ENCODE measurements at regions not wholly inside any gene's neighbourhood (a gene's known extent, or its start where the extent isn't known, plus 50 kb on each side); places are given as distances from the start of the nearest gene placed in this dataset.
"Not testable (repeated sequence)": the region's sequence is repeated elsewhere in the genome, so short reads cannot be mapped to it uniquely, and the experiment has no call there.

DNA sequence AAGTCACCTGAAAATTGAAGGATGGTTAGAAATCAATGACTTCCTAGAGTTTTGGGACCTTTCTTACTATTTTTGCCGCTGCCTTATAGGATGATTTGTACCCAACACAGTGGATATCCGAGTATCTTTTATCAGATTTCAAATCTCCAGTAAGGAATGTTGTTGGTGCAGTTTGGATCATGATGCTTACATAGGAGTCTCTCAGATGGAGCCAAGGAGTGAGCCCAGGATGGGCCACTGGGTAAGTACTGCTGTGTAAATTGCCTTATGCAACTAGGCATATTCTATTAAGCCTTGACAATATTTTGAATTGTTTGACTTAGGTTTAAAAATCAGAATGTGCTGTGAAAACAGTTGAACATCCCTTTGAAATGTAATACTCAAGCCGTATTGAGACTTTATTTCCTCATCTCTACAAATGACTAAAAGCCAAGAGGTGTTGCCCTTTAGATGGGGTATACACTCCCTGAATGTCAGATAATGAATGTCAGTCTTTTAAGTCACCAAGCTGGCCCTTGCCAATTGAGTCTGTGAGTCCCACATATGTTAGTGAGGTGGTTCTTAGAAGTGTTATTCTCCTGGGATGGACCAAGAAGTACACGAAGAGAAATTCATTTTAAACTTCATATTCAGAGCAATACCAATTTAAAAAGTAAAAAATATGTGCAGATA lies 271.8 kb upstream of the CTNND2 start:
- no peak for DNase-seq (ENCODE audit: low read depth in 2 of 2)

DNA sequence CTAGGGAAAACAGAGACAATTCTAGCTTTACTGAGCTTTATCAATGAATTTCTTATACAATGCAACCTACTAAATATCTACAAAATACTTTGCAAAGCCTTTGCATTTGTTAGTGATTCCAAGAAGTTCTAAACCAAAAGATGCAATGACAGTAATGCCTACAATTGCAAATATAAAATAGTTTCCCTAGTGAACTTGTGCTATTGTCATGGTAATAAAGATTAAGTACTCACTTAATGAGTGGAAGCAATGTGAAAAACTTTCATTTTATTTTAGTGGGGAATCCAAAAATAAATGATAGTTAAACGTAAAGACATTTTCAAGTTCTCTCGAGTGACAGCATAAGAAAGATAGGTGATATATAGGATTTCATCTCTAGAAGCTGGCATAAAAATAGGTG lies 270.5 kb upstream of the CTNND2 start:
- DNase-seq (ENCODE audit: low read depth in 2 of 2), result no peak

DNA sequence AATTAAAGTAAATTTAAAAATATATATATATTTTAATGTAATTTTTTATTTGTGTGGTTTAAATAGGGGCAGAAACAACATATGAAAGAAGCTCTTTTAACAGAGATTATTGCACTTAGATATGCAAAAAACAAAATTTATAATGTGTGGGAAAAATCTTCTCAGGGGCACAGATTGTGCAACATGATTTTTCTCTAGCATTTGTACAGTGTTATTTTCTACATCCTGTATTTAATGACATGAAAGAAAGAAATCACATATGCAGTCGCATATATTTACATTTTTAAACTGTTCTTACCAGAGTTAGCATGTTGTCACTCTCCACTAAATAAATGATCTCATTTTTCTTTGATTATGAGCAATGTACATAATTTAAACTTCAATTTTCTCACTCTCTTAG lies 265.3 kb upstream of the CTNND2 start:
- no peak for DNase-seq (ENCODE audit: low read depth in 2 of 2)

DNA sequence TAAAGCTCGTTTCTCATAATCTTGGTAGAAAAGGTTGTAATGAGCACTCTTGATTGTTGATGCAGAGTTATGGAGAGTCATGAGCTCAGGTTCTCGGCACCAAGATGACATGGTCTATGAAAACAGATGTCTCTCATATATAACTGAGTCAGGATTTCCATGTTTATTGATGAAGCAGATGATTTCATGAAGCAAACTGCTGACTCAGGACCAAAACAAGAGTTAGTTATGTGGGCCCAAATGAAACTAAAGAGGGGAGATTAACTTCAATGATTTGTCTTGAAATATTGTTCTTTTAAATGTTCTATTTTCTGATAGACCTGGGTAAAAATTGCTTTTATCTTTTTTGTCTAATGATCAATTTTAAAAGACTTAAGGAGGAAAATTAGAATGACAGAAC lies 258.6 kb upstream of the CTNND2 start:
- no peak for DNase-seq (ENCODE audit: low read depth in 2 of 2)

DNA sequence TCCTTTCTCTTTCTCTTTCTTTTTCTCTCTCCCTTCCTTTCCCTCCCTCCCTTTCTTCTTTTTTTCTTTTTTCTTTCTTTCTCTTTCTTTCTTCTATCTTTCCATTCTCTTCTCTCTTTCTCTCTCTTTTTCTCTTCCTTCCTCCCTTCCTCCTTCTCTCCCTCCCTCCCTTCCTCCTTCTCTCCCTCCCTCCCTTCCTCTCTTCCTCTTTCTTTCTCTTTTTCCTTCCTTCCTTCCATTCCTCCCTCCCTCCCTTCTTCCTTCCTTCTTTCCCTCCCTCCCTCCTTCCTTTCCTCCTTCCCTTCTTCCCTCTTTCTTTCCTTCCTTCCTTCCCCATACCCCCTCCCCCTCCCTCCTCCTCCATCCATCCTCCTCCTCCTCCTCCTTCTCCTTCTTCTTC lies 243.3 kb upstream of the CTNND2 start:
- no peak for DNase-seq (ENCODE audit: low read depth in 2 of 2)

DNA sequence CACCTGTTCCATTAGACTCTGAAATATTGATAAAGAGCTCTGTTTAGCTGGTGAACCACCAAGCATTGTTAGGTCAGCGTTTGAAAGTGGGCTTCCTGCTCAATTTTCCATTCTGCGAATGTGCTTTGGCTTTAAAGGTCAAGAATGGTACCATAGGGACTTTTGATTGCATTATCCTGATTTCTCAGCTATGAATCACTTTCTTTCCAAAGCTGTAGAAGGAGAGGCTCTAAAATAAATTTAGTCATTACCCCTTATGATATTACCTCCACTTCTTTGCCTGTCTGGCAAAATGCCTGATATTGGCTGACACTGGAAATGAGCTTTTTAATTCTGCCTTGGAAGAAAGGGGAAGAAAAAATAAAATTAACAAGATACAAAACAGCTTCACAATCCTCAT lies 237.2 kb upstream of the CTNND2 start:
- DNase-seq (ENCODE audit: low read depth in 2 of 2), result no peak

DNA sequence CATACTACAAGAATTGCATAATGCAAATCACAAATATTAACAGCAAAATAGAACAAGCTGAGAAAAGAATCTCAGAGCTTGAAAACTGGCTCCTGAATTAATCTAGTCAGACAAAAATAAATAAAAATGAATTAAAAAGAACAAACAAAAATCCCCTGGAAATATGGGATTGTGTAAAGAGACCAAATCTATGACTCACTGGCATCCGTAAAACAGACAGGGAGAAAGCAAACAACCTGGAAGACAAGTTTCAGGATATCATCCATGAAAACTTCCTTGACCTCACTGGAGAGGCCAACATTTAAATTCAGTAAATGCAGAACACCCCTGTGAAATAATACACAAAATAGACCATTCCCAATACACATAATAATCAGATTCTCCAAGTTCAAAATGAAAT lies 229.3 kb upstream of the CTNND2 start:
- no peak for DNase-seq (ENCODE audit: low read depth in 2 of 2)

DNA sequence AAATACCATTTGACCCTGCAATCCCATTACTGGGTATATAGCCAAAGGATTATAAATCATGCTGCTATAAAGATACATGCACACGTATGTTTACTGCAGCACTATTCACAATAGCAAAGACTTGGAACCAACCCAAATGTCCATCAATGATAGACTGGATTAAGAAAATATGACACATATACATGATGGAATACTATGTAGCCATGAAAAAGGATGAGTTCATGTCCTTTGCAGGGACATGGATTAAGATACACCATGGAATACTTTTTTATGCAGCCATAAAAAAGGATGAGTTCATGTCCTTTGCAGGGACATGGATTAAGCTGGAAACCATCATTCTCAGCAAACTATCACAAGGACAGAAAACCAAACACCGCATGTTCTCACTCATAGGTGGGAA lies 226.8 kb upstream of the CTNND2 start:
- not testable (repeated sequence) for DNase-seq (ENCODE audit: low read depth in 2 of 2)

DNA sequence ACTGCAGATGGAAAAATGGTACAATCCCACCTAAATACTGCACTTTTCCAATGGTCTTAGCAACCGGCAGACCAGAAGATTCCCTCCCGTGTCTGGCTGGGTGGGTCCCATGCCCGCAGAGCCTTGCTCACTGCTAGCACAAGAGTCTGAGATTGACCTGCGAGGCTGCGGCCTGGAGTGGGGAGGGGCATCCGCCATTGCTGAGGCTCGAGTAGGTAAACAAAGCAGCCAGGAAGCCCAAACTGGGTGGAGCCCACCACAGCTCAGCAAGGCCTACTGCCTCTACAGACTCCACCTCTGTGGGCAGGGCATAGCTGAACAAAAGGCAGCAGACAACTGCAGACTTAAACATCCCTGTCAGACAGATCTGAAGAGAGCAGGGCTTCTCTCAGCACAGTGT lies 221.6 kb upstream of the CTNND2 start:
- no peak for DNase-seq (ENCODE audit: low read depth in 2 of 2)

DNA sequence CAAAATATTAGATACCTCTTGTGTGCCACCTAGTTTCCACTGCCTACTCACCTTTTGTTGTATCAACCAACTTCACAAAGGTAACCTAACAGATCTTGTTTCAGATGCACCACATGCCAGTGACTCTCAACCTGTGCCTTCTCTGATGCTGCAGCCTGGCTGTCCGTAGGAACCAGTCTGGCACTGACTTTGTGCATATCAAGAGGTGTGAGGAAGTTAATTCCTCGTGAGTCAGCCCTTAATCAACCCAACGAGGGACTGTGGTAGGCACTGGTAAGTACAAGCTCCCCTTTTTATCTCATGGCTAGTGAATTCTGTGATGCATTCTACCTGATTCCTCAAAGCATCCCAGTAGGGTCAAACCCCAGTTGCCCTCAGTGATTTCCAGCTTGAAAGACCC lies 215.4 kb upstream of the CTNND2 start:
- DNase-seq (ENCODE audit: low read depth in 2 of 2), result no peak

DNA sequence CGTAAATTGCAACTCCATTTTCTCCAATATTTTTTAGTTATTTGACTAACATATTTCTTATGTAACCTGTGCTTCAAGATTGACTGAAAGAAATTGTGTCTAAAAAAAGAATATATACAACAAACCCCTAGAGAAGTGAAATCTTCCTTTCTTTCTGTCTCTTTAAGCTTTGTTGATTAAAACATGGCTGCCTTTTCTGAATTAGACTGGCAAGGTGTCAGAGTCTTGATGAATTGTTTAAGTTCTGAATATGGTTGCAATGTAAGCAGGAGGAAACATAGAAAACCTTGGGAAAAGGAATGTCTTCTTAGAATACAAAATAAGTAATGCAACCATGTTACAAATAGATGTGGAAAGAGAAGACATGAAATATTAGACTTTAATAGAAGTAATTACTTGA lies 209.8 kb upstream of the CTNND2 start:
- DNase-seq (ENCODE audit: low read depth in 2 of 2), result no peak

DNA sequence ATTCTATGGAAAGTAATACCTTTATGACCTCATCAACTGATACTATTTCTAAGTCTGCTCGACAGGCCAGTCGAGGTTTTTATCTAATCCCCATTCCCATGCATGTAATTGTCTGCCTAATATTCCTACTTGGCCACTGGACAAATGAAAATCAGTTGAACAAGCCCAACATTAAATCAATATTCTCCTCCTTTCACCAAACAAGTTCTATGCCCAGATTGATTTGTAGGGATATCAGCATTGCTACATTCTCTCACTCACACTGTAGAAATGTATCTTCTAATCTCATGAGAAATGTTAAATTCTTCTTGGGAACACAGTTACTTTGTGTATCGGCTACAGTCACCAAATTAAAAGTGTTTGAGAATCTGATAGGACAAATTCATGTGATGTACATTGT lies 208.8 kb upstream of the CTNND2 start:
- DNase-seq (ENCODE audit: low read depth in 2 of 2), result no peak

DNA sequence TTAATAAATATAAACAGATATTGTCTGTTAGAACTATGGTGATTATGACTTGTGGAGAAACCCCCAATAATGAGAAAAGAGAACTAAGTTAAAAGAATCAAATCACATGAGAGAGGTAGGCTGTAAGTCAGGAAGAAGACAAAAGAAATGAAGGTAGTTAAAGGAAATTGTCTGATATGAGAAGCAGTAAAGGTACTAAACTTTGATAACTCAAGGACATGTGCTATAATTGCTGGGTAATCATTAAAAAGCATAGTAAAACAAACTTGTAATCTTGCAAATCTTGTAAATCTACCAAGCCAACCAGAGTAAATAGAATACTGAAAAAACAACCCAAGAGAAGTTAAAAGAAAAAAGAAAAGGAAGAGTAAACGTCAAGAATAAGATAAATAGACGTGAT lies 207.0 kb upstream of the CTNND2 start:
- DNase-seq (ENCODE audit: low read depth in 2 of 2), result no peak

DNA sequence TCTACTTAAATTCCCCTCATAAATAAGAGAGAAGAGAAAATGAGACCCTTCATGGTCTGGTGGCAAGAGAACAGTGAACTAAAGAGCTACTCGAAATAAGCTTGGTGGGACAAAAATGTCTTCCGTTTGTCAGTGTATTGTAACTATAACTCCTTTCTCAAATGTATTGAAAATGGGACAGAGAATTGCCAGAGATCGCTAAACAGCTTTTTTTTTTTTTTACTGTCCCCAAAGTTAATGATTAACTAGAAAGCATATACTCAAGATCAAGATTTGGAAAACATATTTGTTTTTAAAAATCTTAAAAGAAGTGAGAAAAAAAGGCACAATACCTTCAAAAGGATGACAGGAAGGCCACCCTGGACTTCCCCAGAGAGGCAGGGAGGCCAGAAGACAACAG lies 206.4 kb upstream of the CTNND2 start:
- DNase-seq (ENCODE audit: low read depth in 2 of 2), result no peak

DNA sequence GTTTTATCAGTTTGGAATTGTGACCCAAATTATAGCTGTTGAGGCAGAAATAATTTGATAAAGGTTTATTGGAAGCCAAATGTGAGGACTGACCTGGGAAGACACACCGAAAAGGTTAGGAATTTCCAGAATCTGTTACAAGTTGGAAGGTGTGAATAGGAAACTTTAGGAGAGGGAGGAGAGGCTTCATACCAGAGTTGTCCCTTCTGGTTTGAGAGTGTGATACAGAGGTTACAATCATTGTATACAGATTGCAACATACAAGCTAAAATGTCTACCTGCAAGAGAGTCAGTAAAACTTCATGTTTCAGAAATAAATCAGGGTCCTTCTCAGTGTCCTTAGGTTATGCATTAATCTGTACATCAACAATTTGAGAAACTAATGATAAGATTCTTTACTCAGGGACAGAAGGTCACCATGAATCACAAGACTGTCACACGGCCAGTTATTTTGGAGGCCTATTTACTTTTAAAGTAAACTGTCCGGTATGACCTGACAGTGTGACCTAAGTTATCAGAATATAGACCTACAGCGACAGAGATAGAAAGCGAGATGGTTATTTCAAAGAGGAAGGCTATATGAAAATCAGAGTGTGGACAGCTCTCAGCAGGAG lies 204.9 kb upstream of the CTNND2 start:
- DNase-seq (ENCODE audit: low read depth in 2 of 2), result no peak

DNA sequence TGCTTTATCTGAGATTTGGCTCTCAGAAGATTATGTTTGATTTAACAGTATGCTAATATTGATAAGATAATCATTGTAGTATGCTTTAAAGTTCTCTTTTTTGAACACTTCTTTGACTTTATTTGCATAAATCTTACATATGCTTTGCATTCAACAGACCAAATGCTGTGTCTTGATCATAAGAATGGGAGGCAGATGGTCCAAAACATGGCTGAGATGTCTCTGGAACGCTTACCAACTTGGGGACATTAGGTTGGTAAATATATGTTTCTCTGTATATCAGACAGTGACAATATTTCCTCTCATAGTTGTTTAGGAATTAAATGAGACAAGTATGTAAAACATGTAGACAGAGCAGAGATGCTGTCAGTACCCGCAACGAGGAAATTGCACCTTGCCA lies 197.9 kb upstream of the CTNND2 start:
- DNase-seq (ENCODE audit: low read depth in 2 of 2), result no peak

DNA sequence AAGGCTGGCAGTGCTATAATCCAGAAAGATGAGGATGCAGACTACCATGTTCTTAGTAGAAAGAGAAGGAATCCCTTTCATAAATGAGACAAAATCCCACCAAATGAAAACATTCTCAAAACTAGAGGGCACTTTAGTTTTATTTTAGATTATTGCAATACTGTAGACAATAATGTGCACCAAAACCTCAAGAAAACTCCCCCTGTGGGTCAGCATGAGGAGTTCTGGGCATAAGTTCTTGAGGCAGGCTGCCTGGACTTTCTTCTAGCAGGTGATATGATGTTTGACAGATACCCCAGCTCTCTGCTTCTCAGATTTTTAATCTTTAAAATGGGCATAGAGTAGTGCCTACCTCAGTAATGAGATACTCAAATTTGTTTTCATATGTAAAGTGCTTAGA lies 196.3 kb upstream of the CTNND2 start:
- no peak for DNase-seq (ENCODE audit: low read depth in 2 of 2)

DNA sequence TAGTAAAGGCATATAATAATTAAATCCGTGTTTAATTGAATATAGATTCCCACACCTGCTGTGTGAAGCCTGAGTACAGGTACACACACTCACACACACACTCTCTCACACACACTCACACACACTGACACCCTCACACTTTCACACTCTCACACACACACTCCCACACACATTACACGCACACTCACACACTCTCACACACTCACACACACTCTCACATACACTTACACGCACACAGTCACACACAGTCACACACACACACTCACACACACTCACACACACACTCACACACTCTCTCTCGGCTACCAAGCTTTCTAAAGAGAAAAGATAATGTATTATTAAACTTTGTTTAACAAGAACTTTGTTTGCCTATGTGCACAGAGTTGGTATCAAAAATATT lies 195.1 kb upstream of the CTNND2 start:
- no peak for DNase-seq (ENCODE audit: low read depth in 2 of 2)

DNA sequence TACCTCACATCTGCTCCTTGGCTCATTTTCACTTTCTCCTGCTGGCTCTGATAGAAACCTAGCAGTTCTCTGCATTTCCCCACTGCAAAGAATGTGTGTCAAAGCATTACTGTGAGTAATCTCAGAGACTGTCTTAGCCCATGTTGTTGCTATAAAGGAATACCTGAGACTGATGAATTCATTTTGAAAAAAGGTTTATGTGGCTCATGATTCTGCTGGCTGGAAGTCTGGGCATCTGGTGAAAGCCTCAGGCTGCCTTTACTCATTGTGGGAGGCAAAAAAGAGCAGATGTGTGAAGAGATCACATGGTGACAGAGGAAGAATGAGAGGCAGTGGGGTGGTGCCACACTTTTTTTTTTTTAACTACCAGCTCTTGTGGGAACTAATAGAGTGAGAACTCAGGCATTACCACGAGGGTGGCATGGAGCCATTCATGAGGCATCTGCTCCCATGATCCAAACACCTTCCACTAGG lies 191.6 kb upstream of the CTNND2 start:
- DNase-seq (ENCODE audit: low read depth in 2 of 2), result no peak

DNA sequence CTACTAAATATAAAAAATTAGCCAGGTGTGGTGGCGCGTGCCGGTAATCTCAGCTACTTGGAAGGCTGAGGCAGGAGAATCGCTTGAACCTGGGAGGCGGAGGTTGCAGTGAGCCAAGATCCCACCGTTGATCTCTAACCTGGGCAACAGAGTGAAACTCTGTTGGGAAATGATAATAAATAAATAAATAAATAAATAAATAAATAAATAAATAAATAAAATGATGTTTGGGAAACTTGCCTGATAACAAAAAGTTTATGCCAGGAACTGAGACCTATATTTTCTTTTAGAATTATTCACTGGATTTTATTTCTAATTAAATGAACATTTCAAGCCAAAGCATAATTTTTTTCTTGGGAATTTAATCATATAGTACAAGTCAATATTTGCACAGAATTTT lies 189.3 kb upstream of the CTNND2 start:
- DNase-seq (ENCODE audit: low read depth in 2 of 2), result no peak

DNA sequence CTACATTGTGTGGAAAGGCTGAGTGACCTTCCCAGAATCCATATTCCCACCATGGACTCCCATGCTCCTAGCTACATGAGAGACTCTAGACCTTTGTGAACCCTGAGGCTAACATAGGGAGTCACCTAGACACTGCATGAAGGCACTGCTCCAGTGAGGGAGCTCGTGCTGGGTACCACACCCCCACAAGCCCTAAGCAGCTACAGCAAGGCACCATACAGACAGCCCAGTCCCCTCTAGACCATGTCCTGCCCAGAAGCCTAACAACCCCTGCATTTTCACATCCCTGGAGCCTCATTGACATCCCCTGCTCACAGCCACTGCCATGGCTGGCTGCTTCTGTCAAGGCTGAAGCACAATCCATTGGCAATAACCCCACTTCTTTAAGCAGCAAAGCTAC lies 176.5 kb upstream of the CTNND2 start:
- DNase-seq (ENCODE audit: low read depth in 2 of 2), result no peak

DNA sequence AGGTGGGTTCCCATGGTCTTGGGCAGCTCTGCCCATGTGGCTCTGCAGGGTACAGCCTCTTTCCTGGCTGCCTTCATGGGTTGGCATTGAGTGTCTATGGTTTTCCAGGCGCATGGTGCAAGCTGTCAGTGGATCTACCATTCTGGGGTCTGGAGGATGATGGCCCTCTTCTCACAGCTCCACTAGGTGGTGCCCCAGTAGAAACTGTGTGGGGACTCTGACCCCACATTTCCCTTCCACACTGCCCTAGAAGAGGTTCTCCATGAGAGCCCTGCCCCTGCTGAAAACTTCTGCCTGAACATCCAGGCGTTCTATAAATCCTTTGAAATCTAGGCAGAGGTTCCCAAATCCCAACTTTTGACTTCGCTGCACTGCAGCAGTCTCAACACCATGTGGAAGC lies 174.0 kb upstream of the CTNND2 start:
- DNase-seq (ENCODE audit: low read depth in 2 of 2), result not testable (repeated sequence)

DNA sequence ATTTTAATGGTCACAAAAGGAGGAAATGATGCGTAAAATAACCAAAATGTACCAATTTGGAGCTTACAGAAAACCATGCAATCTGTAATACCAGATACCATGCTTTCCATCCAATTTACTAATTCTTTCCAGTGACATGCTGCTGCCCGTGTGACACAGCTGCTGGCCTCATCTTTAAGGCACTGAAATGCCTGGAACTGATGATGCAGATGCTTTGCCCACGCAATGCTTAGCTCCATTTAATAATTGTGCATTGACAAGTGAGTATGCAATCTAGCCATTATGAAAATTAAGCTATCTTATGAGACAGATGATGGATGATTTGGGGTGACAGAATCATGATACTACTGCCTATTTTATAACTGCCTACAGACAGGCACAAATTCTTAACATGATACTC lies 169.2 kb upstream of the CTNND2 start:
- DNase-seq (ENCODE audit: low read depth in 2 of 2), result no peak

DNA sequence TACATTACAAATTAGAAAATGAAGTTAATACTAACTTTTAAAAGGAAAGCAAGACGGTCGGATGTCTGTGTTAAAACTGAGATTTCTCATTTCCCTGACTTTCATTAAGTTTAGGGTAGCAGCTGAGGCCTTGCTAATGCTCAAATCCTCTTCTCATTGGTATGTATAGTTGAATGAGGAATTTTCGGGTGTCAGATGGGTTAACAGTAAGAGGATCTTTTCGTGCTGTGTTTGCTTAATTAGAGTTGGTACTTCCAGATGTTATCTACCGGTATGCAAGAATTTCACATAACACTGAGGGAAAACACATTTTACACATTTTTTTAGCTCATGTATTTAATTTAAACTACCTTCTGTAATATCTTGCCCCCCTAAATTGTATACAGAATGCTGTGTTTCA lies 168.2 kb upstream of the CTNND2 start:
- DNase-seq (ENCODE audit: low read depth in 2 of 2), result no peak

All from lung microvascular endothelial cell (primary cell).